HEK293 (cell line): ENCODE measurements at regions not wholly inside any gene's neighbourhood (a gene's known extent, or its start where the extent isn't known, plus 50 kb on each side); places are given as distances from the start of the nearest gene placed in this dataset.

Experiments used
- KLF1 ChIP-seq: fragments of 450-650 bp; formaldehyde crosslinking; IDR thresholded peaks from 2 replicates; pipeline ENCODE4 v1.5.1; 2016; ENCODE audit warnings: missing biosample characterization, missing genetic modification characterization
- ZBTB17 ChIP-seq: fragments of 450-650 bp; formaldehyde crosslinking; IDR thresholded peaks from 2 replicates; pipeline ENCODE4 v1.5.1; 2016; ENCODE audit warnings: missing biosample characterization, missing genetic modification characterization
- ZNF670 ChIP-seq: fragments of 450-650 bp; formaldehyde crosslinking; IDR thresholded peaks from 2 replicates; pipeline ENCODE4 v1.5.1; 2016; ENCODE audit warnings: missing biosample characterization, missing genetic modification characterization, low read depth

DNA sequence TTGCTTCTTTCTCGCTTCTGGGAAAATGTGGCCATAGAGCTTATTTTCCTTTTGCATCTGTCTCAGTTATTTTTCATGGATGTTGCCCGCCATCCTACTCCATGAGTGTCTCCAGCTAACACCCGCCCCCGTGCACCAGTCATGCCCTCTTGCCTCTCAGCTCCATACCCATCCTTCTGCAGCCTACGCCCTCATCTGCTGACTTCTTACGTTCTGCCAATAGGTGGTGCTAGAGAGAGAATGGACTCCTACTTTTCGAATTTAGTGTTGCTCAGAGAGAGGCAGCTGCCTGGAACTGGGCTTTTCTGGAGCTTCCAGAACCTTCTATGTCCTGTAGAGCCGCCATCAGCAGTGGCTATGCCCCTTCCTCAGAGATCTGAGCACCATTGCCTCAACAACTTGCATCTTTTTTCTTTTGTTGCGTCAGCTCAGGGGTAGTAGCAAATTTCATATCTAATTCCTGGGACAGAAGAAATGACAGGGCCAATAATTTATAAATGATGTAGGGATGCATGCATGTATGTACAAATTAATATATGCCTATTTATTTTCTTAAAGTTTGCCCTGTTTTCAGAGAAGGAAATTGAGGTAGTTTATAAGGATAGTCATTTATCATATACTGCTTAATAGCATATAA, 119.7 kb upstream of the MYOCD start:
- TF ChIP-seq KLF1 (tag by site-specific recombination) (no peak), ZNF670 (tag by site-specific recombination) (no peak), ZBTB17 (no peak)
